ENCODE measurements at regions not wholly inside any gene's neighbourhood (a gene's known extent, or its start where the extent isn't known, plus 50 kb on each side); places are given as distances from the start of the nearest gene placed in this dataset.

- no peak for DNase-seq (ENCODE audit: low read depth)
- no peak for TF ChIP-seq CTCF (conservative IDR thresholded peaks at IDR 0.05; ENCODE audit: low read length)
- no peak overlapping the region for H3K4me3 ChIP-seq (ENCODE audit: low read length)
These were observed 65.2 kb upstream of the RNF152 start for GRCh38 chr18:61957801-61958516.

GRCh38 chr18:61955644-61956043 is 62.8 kb upstream of the RNF152 start:
- no peak for DNase-seq (ENCODE audit: low read depth)
- no peak for TF ChIP-seq CTCF (conservative IDR thresholded peaks at IDR 0.05; ENCODE audit: low read length)
- H3K4me3 ChIP-seq (ENCODE audit: low read length) = no peak overlapping the region

- no peak for DNase-seq (ENCODE audit: low read depth)
- TF ChIP-seq CTCF (conservative IDR thresholded peaks at IDR 0.05; ENCODE audit: low read length) = no peak
- no peak overlapping the region for H3K4me3 ChIP-seq (ENCODE audit: low read length)
These were observed 61.4 kb upstream of the RNF152 start for GRCh38 chr18:61954096-61954746.

- TF ChIP-seq CTCF (conservative IDR thresholded peaks at IDR 0.05; ENCODE audit: low read length) = no peak
- no peak overlapping the region for H3K4me3 ChIP-seq (ENCODE audit: low read length)
- no peak for DNase-seq (ENCODE audit: low read depth)
These were observed 60.8 kb upstream of the RNF152 start for GRCh38 chr18:61953641-61954040.

GRCh38 chr18:61953161-61953560 is 60.4 kb upstream of the RNF152 start:
- peak; percentile 67 for DNase-seq (ENCODE audit: low read depth)
- TF ChIP-seq CTCF (conservative IDR thresholded peaks at IDR 0.05; ENCODE audit: low read length) = no peak
- H3K4me3 ChIP-seq (ENCODE audit: low read length) = no peak overlapping the region

GRCh38 chr18:61951396-61951795 is 58.6 kb upstream of the RNF152 start:
- TF ChIP-seq CTCF (conservative IDR thresholded peaks at IDR 0.05; ENCODE audit: low read length) = no peak
- no peak overlapping the region for H3K4me3 ChIP-seq (ENCODE audit: low read length)
- no peak for DNase-seq (ENCODE audit: low read depth)

- no peak overlapping the region for H3K4me3 ChIP-seq (ENCODE audit: low read length)
- no peak for DNase-seq (ENCODE audit: low read depth)
- no peak for TF ChIP-seq CTCF (conservative IDR thresholded peaks at IDR 0.05; ENCODE audit: low read length)
These were observed 57.6 kb upstream of the RNF152 start for GRCh38 chr18:61950371-61950770.
